H1 (cell line): ENCODE measurements at regions not wholly inside any gene's neighbourhood (a gene's known extent, or its start where the extent isn't known, plus 50 kb on each side); places are given as distances from the start of the nearest gene placed in this dataset.

ENCODE experiments used
- ATF3 ChIP-seq: IDR thresholded peaks from 2 replicates; pipeline ENCODE4 v1.6.1; 2011; ENCODE audit warnings: low read depth, mild to moderate bottlenecking, low read length; ENCODE audit not compliant: insufficient read depth
- JUN ChIP-seq: IDR thresholded peaks from 2 replicates; pipeline ENCODE4 v1.6.1; 2011; ENCODE audit warnings: low read depth, mild to moderate bottlenecking, improper control_type of control experiment, low read length
- POLR2A ChIP-seq, 2 experiments: IDR thresholded peaks; 1 replicate in 1 of 2; 2 replicates in 1 of 2; pipeline ENCODE4 v1.6.1; 2011; ENCODE audit warnings: low read depth in 2 of 2, low read length in 2 of 2, mild to moderate bottlenecking in 2 of 2; ENCODE audit errors: control extremely low read depth in 1 of 2
- RBBP5 ChIP-seq: IDR thresholded peaks from 2 replicates; pipeline ENCODE4 v1.7.1; 2012; ENCODE audit warnings: low read depth, mild to moderate bottlenecking, inconsistent platforms, low read length, moderate library complexity, borderline replicate concordance

- TF ChIP-seq ATF3 (no peak), RBBP5 (no peak), POLR2A (IDR thresholded peaks at IDR 0.05; ENCODE audit: control extremely low read depth in 1 of 2, low read depth in 2 of 2, low read length in 2 of 2) (no peak), JUN (no peak)
Observed at GRCh38 chr19:27876976-27877512, 1335.9 kb downstream of the UQCRFS1 start (continued).
